GM18858 (cell line): ENCODE measurements at regions not wholly inside any gene's neighbourhood (a gene's known extent, or its start where the extent isn't known, plus 50 kb on each side); places are given as distances from the start of the nearest gene placed in this dataset.

ENCODE experiments used
- ATAC-seq: cut with Tn5 transposase; IDR thresholded peaks from one replicate; pipeline ENCODE4 v1.9.1; 2021; ENCODE audit not compliant: unreplicated experiment

GRCh38 chr15:97077975-97078374 lies 747.5 kb downstream of the NR2F2 start:
- ATAC-seq: no peak

- no peak for ATAC-seq
Measured at GRCh38 chr15:97078591-97078990, 748.1 kb downstream of the NR2F2 start.

GRCh38 chr15:97081666-97082226 lies 751.2 kb downstream of the NR2F2 start:
- ATAC-seq: no peak

- no peak for ATAC-seq
Measured at GRCh38 chr15:97082830-97083229, 752.3 kb downstream of the NR2F2 start.

GRCh38 chr15:97084650-97085049 lies 754.1 kb downstream of the NR2F2 start:
- ATAC-seq: no peak

- no peak for ATAC-seq
Measured at GRCh38 chr15:97085731-97086130, 755.2 kb downstream of the NR2F2 start.

GRCh38 chr15:97087006-97087741 lies 756.7 kb downstream of the NR2F2 start:
- ATAC-seq: no peak

- no peak for ATAC-seq
Measured at GRCh38 chr15:97091093-97091492, 760.6 kb downstream of the NR2F2 start.

GRCh38 chr15:97092656-97093055 lies 762.2 kb downstream of the NR2F2 start:
- no peak for ATAC-seq

GRCh38 chr15:97096303-97096835 lies 765.9 kb downstream of the NR2F2 start:
- no peak for ATAC-seq

- ATAC-seq: no peak
Measured at GRCh38 chr15:97099040-97099439, 768.5 kb downstream of the NR2F2 start.

GRCh38 chr15:97101572-97101971 lies 771.1 kb downstream of the NR2F2 start:
- ATAC-seq: no peak

- no peak for ATAC-seq
Measured at GRCh38 chr15:97114900-97115760, 784.6 kb downstream of the NR2F2 start.

GRCh38 chr15:97115761-97116070 lies 785.2 kb downstream of the NR2F2 start:
- ATAC-seq: no peak

- no peak for ATAC-seq
Measured at GRCh38 chr15:97124790-97125189, 794.3 kb downstream of the NR2F2 start.

GRCh38 chr15:97126553-97127233 lies 796.2 kb downstream of the NR2F2 start:
- ATAC-seq: no peak

GRCh38 chr15:97129674-97130073 lies 799.2 kb downstream of the NR2F2 start:
- ATAC-seq: no peak

GRCh38 chr15:97140216-97140615 lies 809.7 kb downstream of the NR2F2 start:
- no peak for ATAC-seq

- ATAC-seq: no peak
Measured at GRCh38 chr15:97141360-97141759, 810.9 kb downstream of the NR2F2 start.

- ATAC-seq: no peak
Measured at GRCh38 chr15:97141871-97142270, 811.4 kb downstream of the NR2F2 start.
